ENCODE measurements at regions not wholly inside any gene's neighbourhood (a gene's known extent, or its start where the extent isn't known, plus 50 kb on each side); places are given as distances from the start of the nearest gene placed in this dataset.

DNA sequence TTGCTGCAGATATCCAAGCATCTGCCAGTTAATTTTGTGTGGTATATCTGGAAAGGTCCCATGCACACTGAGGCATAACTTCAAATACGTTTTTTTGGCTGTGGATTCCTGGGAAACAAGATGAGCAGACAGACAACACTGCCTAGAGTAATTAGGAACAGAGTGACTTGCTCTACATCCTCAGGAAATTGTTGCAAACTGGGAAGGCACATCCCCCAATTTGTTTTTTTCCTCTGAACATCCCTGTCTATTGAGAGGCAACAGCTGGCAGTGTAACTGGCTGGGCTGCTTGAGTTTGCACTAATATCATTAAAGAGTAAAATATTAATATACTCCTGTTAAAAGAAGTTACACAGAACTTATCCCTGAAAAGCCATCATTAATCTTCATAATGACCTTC is 207.7 kb upstream of the SLIT2 start:
- TF ChIP-seq, protein P1, sequence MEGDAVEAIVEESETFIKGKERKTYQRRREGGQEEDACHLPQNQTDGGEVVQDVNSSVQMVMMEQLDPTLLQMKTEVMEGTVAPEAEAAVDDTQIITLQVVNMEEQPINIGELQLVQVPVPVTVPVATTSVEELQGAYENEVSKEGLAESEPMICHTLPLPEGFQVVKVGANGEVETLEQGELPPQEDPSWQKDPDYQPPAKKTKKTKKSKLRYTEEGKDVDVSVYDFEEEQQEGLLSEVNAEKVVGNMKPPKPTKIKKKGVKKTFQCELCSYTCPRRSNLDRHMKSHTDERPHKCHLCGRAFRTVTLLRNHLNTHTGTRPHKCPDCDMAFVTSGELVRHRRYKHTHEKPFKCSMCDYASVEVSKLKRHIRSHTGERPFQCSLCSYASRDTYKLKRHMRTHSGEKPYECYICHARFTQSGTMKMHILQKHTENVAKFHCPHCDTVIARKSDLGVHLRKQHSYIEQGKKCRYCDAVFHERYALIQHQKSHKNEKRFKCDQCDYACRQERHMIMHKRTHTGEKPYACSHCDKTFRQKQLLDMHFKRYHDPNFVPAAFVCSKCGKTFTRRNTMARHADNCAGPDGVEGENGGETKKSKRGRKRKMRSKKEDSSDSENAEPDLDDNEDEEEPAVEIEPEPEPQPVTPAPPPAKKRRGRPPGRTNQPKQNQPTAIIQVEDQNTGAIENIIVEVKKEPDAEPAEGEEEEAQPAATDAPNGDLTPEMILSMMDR (IDR thresholded peaks at IDR 0.05): no peak
- TF ChIP-seq POLR2A (IDR thresholded peaks at IDR 0.05): no peak

Measured in adrenal gland (tissue), 5 donors.